ENCODE measurements at regions not wholly inside any gene's neighbourhood (a gene's known extent, or its start where the extent isn't known, plus 50 kb on each side); places are given as distances from the start of the nearest gene placed in this dataset.

- TF ChIP-seq CTCF (IDR thresholded peaks at IDR 0.05) (no peak), POLR2A (IDR thresholded peaks at IDR 0.05) (no peak)
Observed at GRCh38 chr4:85218756-85219155, 252.3 kb upstream of the WDFY3 start.
